Epithelial cell of esophagus (primary cell): ENCODE measurements at regions not wholly inside any gene's neighbourhood (a gene's known extent, or its start where the extent isn't known, plus 50 kb on each side); places are given as distances from the start of the nearest gene placed in this dataset.
"Not testable (repeated sequence)": the region's sequence is repeated elsewhere in the genome, so short reads cannot be mapped to it uniquely, and the experiment has no call there.

Experiments
- DNase-seq: peaks from one replicate; pipeline ENCODE4 v3.0.0; 2010; ENCODE audit warnings: low read depth
- H3K4me3 ChIP-seq: 2 replicates; pipeline ENCODE4 v1.5.1; 2011; ENCODE audit warnings: mild to moderate bottlenecking, low read length, control low read depth
- TF ChIP-seq, protein P1 (sequence below): IDR thresholded peaks from 2 replicates; pipeline ENCODE4 v1.5.1; 2011; ENCODE audit warnings: low read depth, mild to moderate bottlenecking, low read length, control low read depth, inconsistent platforms; ENCODE audit not compliant: insufficient read depth; ENCODE audit errors: missing control alignments

DNA sequence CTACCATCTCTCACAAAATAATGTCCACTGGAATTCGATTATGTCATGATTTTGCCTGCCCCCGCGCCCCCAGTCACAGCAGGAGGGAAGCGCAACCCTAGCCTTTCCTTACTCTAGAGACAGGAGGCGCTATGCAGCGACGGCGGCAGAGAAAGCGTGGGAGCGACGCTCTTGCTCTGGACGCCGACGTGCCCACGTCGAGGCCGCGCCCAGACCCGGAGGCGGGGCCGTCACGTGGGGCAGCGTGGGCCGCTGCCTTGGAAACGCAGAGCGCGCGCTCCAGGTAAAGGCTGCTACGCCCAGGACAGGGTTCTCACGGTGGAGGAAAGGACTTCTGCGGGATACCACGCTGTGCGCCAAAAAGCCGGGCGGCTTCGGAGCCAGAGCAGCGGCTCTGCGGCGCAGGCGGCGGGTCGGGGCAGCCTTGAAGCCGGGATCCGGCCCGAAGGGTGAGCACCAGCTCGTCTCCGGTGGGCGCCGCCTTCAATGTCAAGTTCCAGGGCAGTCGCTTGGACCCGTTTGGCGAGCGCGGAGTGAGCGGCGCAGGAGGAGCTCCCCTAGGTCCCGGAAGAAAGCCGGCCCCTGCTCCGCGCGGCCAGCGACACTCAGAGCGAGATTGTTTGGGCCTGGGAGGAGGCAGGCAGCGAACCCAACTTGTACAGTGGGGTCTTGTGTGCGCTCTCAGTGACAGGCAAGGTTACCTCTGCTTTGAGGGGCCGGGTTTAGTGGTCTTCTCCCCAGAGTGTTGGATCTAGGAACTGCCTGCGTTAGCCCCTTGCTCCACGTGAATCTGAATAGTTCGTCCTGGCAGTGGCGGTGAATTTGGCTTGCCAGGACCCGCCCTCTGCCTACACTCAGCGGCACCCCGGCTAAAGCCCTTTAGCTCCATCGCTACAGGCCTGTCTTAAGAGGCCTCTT, 121.7 kb downstream of the MRPL57 start:
- peak; percentile 96 for DNase-seq
- TF ChIP-seq, protein P1, sequence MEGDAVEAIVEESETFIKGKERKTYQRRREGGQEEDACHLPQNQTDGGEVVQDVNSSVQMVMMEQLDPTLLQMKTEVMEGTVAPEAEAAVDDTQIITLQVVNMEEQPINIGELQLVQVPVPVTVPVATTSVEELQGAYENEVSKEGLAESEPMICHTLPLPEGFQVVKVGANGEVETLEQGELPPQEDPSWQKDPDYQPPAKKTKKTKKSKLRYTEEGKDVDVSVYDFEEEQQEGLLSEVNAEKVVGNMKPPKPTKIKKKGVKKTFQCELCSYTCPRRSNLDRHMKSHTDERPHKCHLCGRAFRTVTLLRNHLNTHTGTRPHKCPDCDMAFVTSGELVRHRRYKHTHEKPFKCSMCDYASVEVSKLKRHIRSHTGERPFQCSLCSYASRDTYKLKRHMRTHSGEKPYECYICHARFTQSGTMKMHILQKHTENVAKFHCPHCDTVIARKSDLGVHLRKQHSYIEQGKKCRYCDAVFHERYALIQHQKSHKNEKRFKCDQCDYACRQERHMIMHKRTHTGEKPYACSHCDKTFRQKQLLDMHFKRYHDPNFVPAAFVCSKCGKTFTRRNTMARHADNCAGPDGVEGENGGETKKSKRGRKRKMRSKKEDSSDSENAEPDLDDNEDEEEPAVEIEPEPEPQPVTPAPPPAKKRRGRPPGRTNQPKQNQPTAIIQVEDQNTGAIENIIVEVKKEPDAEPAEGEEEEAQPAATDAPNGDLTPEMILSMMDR, result peak; percentile 79
- H3K4me3 ChIP-seq, result peak overlapping the region; percentile 76

DNA sequence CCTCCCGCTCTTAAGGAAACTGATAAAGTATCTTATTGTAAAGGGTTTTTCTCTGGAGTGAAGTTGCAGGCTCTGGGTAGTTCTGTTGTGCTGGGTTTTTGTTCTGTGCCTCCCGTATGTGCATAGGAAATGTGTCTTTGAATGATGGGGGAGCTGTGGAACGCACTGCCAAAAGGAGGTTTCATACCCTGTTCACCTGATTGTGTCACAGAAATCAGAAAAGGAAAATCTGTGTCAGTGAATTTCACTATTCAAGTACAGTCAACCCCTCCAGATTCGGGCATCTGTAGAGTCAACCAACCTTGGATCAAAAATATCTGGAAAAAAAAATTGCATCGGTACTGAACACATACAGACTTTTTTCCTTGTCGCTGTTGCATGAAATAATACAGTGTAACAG, 127.8 kb downstream of the MRPL57 start:
- H3K4me3 ChIP-seq, result no peak overlapping the region
- no peak for DNase-seq
- TF ChIP-seq, protein P1, result no peak

- not testable (repeated sequence) for H3K4me3 ChIP-seq, DNase-seq
These were observed 130.0 kb downstream of the MRPL57 start for GRCh38 chr13:21306300-21307073.

DNA sequence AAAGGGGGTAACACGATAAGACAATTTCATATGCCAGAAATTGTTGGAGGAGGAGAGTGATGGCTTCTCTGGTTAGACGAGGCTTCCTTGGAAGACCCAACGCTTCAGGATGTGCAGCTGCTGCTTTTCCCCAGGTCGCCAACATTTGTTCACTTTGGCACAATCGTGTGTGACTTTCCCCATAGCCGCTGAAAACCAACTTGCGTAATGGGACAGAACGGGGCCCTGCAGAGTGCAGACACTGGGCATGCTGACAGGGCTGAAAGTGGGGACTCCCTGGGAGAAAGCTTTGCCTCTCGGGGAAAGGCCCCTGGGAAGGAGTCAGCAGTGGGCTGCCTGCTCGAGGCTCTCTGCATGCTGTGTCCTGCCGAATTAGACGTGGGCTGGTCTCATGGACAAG, 130.7 kb downstream of the MRPL57 start:
- DNase-seq, H3K4me3 ChIP-seq: not testable (repeated sequence)

DNA sequence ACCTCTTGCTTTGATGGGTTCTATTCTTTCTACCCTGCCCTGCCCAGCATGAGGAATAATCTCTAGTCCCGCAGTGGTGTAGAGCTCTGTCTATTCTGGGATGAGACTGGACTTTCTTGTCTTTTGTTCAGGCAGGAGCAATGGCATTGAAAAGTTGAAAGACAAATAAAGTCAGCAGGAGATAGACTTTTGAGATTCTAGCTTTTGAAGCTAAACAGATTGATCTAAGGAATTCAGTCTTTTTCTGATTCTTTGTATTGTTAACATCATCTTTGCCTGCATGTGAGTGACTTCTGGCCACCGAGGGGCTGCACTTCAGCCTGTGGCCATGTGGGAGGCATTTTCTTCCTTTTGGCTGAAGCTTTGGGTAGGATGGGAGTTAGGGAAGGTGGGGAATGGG, 132.4 kb downstream of the MRPL57 start:
- H3K4me3 ChIP-seq, result no peak overlapping the region
- TF ChIP-seq, protein P1, result no peak
- DNase-seq, result no peak

DNA sequence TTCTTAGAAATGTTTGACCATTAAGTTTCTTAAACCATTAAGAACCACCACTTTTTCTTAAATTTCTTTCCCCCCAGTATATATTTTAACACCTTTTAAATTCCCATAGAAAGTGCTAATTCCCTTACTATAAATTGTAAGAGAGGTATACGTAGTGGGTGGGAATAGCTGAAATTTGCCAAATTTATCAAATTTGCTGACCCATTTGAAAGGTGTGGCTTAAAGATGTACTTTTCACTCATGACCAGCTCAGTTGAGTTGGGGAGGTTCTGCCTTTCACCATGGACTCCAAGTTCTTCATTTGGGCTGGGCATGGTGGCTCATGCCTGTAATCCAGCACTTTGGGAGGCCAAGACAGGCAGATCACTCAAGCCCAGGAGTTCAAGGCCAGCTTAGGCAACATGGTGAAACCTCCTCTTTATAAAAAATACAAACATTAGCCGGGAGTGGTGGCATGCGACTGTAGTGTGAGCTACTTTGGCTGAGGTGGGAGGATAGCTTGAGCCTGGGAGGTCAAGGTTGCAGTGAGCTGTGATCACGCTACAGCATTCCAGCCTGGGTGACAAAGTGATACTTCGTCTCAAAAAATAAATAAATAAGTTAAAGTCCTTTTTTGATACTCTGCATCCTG, 133.2 kb downstream of the MRPL57 start:
- TF ChIP-seq, protein P1, result no peak

DNA sequence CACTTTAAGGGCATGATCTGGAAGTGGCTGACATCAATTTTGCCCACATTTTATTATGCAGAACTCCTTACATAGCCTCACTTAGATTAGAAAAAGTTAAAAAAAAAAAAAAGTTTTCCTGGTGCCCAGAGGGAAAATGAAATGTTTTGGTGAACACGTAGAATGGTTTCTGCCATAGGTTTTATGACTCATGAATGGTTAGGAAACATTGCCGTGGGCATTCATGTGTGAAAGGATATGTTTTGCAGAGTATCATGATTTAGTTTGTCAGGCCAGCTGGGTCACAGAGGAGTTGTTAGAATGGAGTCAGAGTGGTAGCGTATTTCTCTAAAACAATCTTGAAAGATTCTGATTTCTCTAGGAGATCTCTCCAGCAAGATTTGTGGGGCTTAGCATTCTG, 133.8 kb downstream of the MRPL57 start:
- H3K4me3 ChIP-seq, result no peak overlapping the region
- peak; percentile 94 for DNase-seq
- TF ChIP-seq, protein P1, result no peak

More for the DNA sequence above, 133.2 kb downstream of the MRPL57 start:
- DNase-seq, result peak; percentile 10
- H3K4me3 ChIP-seq, result no peak overlapping the region

- not testable (repeated sequence) for DNase-seq, H3K4me3 ChIP-seq
These were observed 138.5 kb downstream of the MRPL57 start for GRCh38 chr13:21314976-21315375.
